OCI-LY1 (cell line): ENCODE measurements at regions not wholly inside any gene's neighbourhood (a gene's known extent, or its start where the extent isn't known, plus 50 kb on each side); places are given as distances from the start of the nearest gene placed in this dataset.

ENCODE experiments used
- H2AFZ ChIP-seq: fragments of 200-600 bp; sonication (generic), shearing (Covaris generic); 2 replicates; pipeline ENCODE4 v1.6.0; 2014; ENCODE audit warnings: antibody characterized with exemption, mild to moderate bottlenecking, low read length
- H3F3A ChIP-seq: fragments of 200-600 bp; sonication (generic), shearing (Covaris generic); 2 replicates; pipeline ENCODE4 v1.6.0; 2014; ENCODE audit warnings: mild to moderate bottlenecking, antibody characterized with exemption, low read length, moderate library complexity; ENCODE audit not compliant: insufficient read depth
- H3K27ac ChIP-seq: fragments of 200-600 bp; sonication (generic); 2 replicates; pipeline ENCODE4 v1.5.1; 2014; ENCODE audit warnings: low read length, mixed run types, mild to moderate bottlenecking, low read depth; ENCODE audit not compliant: poor library complexity, severe bottlenecking
- H3K27me3 ChIP-seq: fragments of 200-600 bp; sonication (generic); 2 replicates; pipeline ENCODE4 v1.6.0; 2014; ENCODE audit warnings: antibody characterized with exemption, mild to moderate bottlenecking, low read length, moderate library complexity; ENCODE audit not compliant: insufficient read depth
- H3K36me3 ChIP-seq: fragments of 200-600 bp; sonication (generic); 2 replicates; pipeline ENCODE4 v1.6.1; 2014; ENCODE audit warnings: mild to moderate bottlenecking, antibody characterized with exemption, low read length, moderate library complexity, mixed read lengths; ENCODE audit not compliant: insufficient read depth
- H3K4me1 ChIP-seq: fragments of 200-600 bp; sonication (generic); 2 replicates; pipeline ENCODE4 v1.5.1; 2014; ENCODE audit warnings: mild to moderate bottlenecking, low read length, moderate library complexity; ENCODE audit not compliant: insufficient read depth, severe bottlenecking
- H3K4me2 ChIP-seq: fragments of 200-600 bp; sonication (generic), shearing (Covaris generic); 2 replicates; pipeline ENCODE4 v1.6.1; 2014; ENCODE audit warnings: low read length
- H3K4me3 ChIP-seq: fragments of 200-600 bp; sonication (generic); 2 replicates; pipeline ENCODE4 v1.5.1; 2014; ENCODE audit warnings: low read length, low read depth, mild to moderate bottlenecking, mixed read lengths; ENCODE audit not compliant: poor library complexity, severe bottlenecking
- H3K79me2 ChIP-seq: fragments of 200-600 bp; shearing (Covaris generic); 2 replicates; pipeline ENCODE4 v1.6.1; 2016; ENCODE audit warnings: mixed run types, low read length, mixed read lengths; ENCODE audit not compliant: insufficient read depth
- H3K9ac ChIP-seq: fragments of 200-600 bp; sonication (generic), shearing (Covaris generic); 2 replicates; pipeline ENCODE4 v1.6.1; 2014; ENCODE audit warnings: mild to moderate bottlenecking, low read length, mixed read lengths
- H3K9me2 ChIP-seq: fragments of 200-600 bp; sonication (generic), shearing (Covaris generic); 2 replicates; pipeline ENCODE4 v1.6.1; 2014; ENCODE audit warnings: low read depth, mild to moderate bottlenecking, low read length, mixed read lengths
- H3K9me3 ChIP-seq: fragments of 200-600 bp; shearing (Covaris generic); 2 replicates; pipeline ENCODE4 v1.6.1; 2014; ENCODE audit warnings: low read length, mixed read lengths
- H4K20me1 ChIP-seq: fragments of 200-600 bp; sonication (generic), shearing (Covaris generic); 2 replicates; pipeline ENCODE4 v1.6.0; 2016; ENCODE audit warnings: mild to moderate bottlenecking, low read length; ENCODE audit not compliant: insufficient read depth
- EZH2 ChIP-seq: fragments of 200-600 bp; sonication (generic), shearing (Covaris generic); IDR thresholded peaks from 2 replicates; pipeline ENCODE4 v1.8.0; 2017; ENCODE audit warnings: borderline replicate concordance, mixed run types, mild to moderate bottlenecking, antibody characterized with exemption, low read length, moderate library complexity, mixed read lengths
- TF ChIP-seq, protein P1 (sequence below): fragments of 200-600 bp; sonication (generic), shearing (Covaris generic); IDR thresholded peaks from 2 replicates; pipeline ENCODE4 v1.5.1; 2017; ENCODE audit warnings: mild to moderate bottlenecking, antibody characterized with exemption, low read length, moderate library complexity, mixed read lengths

DNA sequence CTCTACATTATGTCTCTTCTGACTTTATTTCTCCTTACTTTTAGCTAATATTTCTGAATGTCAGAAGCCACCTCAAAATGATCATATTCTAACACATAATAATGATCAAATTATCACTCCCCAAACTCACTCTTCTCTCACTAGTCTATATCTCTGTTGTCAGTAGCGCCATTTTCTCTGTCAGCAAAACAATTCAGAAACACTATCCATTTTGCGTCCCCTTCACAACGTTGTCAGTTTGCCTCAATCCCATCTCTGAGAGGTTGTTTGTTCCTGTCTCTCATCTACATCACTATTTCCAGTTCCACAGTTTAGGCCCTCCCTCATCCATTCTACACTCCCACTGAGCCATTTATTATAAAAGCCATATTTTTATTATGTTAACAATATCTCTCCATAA, 1376.3 kb upstream of the ACVR2A start:
- no peaks in the 10 kb centered on the region for H3K9me2 ChIP-seq
- H3K36me3 ChIP-seq: no peaks in the 10 kb centered on the region
- no peak for TF ChIP-seq EZH2
- TF ChIP-seq, protein P1, sequence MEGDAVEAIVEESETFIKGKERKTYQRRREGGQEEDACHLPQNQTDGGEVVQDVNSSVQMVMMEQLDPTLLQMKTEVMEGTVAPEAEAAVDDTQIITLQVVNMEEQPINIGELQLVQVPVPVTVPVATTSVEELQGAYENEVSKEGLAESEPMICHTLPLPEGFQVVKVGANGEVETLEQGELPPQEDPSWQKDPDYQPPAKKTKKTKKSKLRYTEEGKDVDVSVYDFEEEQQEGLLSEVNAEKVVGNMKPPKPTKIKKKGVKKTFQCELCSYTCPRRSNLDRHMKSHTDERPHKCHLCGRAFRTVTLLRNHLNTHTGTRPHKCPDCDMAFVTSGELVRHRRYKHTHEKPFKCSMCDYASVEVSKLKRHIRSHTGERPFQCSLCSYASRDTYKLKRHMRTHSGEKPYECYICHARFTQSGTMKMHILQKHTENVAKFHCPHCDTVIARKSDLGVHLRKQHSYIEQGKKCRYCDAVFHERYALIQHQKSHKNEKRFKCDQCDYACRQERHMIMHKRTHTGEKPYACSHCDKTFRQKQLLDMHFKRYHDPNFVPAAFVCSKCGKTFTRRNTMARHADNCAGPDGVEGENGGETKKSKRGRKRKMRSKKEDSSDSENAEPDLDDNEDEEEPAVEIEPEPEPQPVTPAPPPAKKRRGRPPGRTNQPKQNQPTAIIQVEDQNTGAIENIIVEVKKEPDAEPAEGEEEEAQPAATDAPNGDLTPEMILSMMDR: no peak
- no peaks in the 10 kb centered on the region for H3K27me3 ChIP-seq
- no peak overlapping the region for H3K27ac ChIP-seq
- H2AFZ ChIP-seq: 0 out of 2 replicates have a peak overlapping the region, but pooled peaks have one; percentile 46
- no peak overlapping the region for H3K4me3 ChIP-seq
- no peaks in the 10 kb centered on the region for H3K9me3 ChIP-seq
- H3K4me1 ChIP-seq: no peaks in the 10 kb centered on the region
- no peaks in the 10 kb centered on the region for H4K20me1 ChIP-seq
- H3K79me2 ChIP-seq: no peaks in the 10 kb centered on the region
- no peak overlapping the region for H3K4me2 ChIP-seq
- H3K9ac ChIP-seq: no peak overlapping the region
- H3F3A ChIP-seq: no peaks in the 10 kb centered on the region

DNA sequence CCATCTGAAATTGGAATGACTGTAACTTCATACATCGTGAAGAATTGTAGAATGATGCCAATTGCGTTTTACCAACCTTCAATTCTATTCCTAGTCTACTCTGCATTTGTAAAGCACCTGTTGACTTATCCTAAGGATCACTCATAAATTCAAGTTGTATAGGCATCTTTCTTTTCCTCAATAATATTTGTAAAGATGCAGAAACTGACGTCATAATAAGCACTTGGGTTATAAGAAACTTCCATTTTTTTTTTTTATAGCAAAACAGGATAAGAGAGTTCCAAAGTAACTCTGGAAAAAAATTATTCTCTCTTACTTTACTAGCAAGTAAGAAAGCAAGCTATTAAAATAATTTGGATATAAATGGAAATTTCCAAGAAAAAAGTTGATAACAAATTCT, 1377.4 kb upstream of the ACVR2A start:
- Histone ChIP-seq H3K9me3 (no peaks in the 10 kb centered on the region), H3K27ac (no peak overlapping the region), H3F3A (no peaks in the 10 kb centered on the region), H3K9ac (no peak overlapping the region), H3K4me3 (no peak overlapping the region), H3K36me3 (no peaks in the 10 kb centered on the region), H2AFZ (no peak overlapping the region), H3K4me1 (no peaks in the 10 kb centered on the region), H4K20me1 (no peaks in the 10 kb centered on the region), H3K79me2 (no peaks in the 10 kb centered on the region), H3K9me2 (no peaks in the 10 kb centered on the region), H3K4me2 (no peak overlapping the region), H3K27me3 (no peaks in the 10 kb centered on the region)
- TF ChIP-seq, protein P1: no peak
- TF ChIP-seq EZH2: no peak

DNA sequence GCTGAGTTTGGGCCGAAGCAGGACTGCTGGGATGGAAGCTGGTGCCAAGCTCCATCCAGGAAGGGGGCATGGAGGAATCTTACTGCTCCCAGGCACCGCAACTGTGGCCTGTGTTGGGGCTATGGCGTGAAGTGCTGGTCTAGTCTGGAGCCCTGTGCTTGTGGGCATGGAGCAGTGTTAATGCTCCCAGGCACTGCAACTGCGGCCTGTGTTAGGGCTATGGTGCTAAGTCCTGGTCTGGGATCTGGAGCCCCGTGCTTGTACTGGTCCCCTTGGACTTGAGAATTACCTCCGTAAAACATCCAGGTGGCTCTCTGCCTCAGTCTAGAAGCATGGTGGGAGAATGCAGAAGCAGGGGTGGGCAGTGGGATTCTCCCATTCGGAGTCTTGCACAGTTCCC, 1379.4 kb upstream of the ACVR2A start:
- no peak overlapping the region for H3K9ac ChIP-seq
- no peak overlapping the region for H2AFZ ChIP-seq
- H3K79me2 ChIP-seq: no peaks in the 10 kb centered on the region
- TF ChIP-seq, protein P1: no peak
- TF ChIP-seq EZH2: no peak
- H3K4me2 ChIP-seq: no peak overlapping the region
- H3K9me2 ChIP-seq: no peaks in the 10 kb centered on the region
- no peak overlapping the region for H3K27ac ChIP-seq
- H3K36me3 ChIP-seq: no peaks in the 10 kb centered on the region
- peaks cover 7% of the 10 kb centered on the region for H3K4me1 ChIP-seq
- H3K4me3 ChIP-seq: no peak overlapping the region
- no peaks in the 10 kb centered on the region for H3F3A ChIP-seq
- no peaks in the 10 kb centered on the region for H4K20me1 ChIP-seq
- H3K27me3 ChIP-seq: no peaks in the 10 kb centered on the region
- no peaks in the 10 kb centered on the region; the same call in 1 of the 2 replicates for H3K9me3 ChIP-seq
